ENCODE measurements at regions not wholly inside any gene's neighbourhood (a gene's known extent, or its start where the extent isn't known, plus 50 kb on each side); places are given as distances from the start of the nearest gene placed in this dataset.

- no peak for DNase-seq
- H3K4me3 ChIP-seq (ENCODE audit: low read length) = no peak overlapping the region
- 0% methylated on average over 1 of the region's 1 CpG for WGBS (ENCODE audit: insufficient coverage)
- no peaks in the 10 kb centered on the region for H3K27me3 ChIP-seq (ENCODE audit: control insufficient read depth, insufficient read depth, low read length)
- no peaks in the 10 kb centered on the region for H3K9me3 ChIP-seq (replicated peaks; ENCODE audit: control insufficient read depth, low read depth, low read length)
- no peaks in the 10 kb centered on the region for H3K36me3 ChIP-seq (ENCODE audit: control insufficient read depth, insufficient read depth, low read length)
- H3K4me1 ChIP-seq (ENCODE audit: control insufficient read depth, insufficient read depth, low read length) = no peaks in the 10 kb centered on the region
- H3K27ac ChIP-seq (ENCODE audit: low read length) = no peak overlapping the region
Measured at GRCh38 chr3:182629521-182629920, 163.8 kb upstream of the ATP11B start.

GRCh38 chr3:182631183-182632076 is 161.9 kb upstream of the ATP11B start:
- Histone ChIP-seq H3K4me3 (ENCODE audit: low read length) (no peak overlapping the region), H3K27me3 (ENCODE audit: control insufficient read depth, insufficient read depth, low read length) (no peaks in the 10 kb centered on the region), H3K27ac (ENCODE audit: low read length) (no peak overlapping the region), H3K4me1 (ENCODE audit: control insufficient read depth, insufficient read depth, low read length) (no peaks in the 10 kb centered on the region), H3K9me3 (replicated peaks; ENCODE audit: control insufficient read depth, low read depth, low read length) (no peaks in the 10 kb centered on the region), H3K36me3 (ENCODE audit: control insufficient read depth, insufficient read depth, low read length) (no peaks in the 10 kb centered on the region)
- WGBS (ENCODE audit: insufficient coverage) = 50% methylated on average over 1 of the region's 6 CpGs
- DNase-seq = no peak

- no CpG with 5 or more reads among the region's 4 CpGs for WGBS (ENCODE audit: insufficient coverage)
- no peak overlapping the region for H3K4me3 ChIP-seq (ENCODE audit: low read length)
- H3K4me1 ChIP-seq (ENCODE audit: control insufficient read depth, insufficient read depth, low read length) = no peaks in the 10 kb centered on the region
- no peak overlapping the region for H3K27ac ChIP-seq (ENCODE audit: low read length)
- no peaks in the 10 kb centered on the region for H3K27me3 ChIP-seq (ENCODE audit: control insufficient read depth, insufficient read depth, low read length)
- H3K9me3 ChIP-seq (replicated peaks; ENCODE audit: control insufficient read depth, low read depth, low read length) = no peaks in the 10 kb centered on the region
- DNase-seq = no peak
- no peaks in the 10 kb centered on the region for H3K36me3 ChIP-seq (ENCODE audit: control insufficient read depth, insufficient read depth, low read length)
Measured at GRCh38 chr3:182632077-182632393, 161.3 kb upstream of the ATP11B start.

DNA sequence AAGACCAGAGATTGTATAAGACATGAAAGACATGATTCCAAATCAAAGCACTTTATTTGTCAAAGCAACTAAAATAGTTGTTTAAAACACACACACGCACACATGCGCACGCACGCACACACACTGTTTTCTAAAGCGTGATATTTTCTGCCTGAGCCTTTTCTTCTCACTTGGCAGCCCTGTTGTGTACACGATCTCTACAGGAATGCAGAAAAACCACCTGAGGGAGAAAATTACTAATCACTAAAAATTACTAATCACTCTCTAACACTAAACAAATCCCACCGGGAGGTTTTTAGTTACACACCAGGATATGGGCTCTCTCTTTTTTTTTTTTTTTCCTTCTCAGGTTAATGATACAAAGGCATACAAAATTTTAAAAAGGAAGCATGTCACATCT is 160.1 kb upstream of the ATP11B start:
- Histone ChIP-seq H3K4me1 (ENCODE audit: control insufficient read depth, insufficient read depth, low read length) (no peaks in the 10 kb centered on the region), H3K4me3 (ENCODE audit: low read length) (no peak overlapping the region), H3K9me3 (replicated peaks; ENCODE audit: control insufficient read depth, low read depth, low read length) (no peaks in the 10 kb centered on the region), H3K27ac (ENCODE audit: low read length) (no peak overlapping the region), H3K27me3 (ENCODE audit: control insufficient read depth, insufficient read depth, low read length) (no peaks in the 10 kb centered on the region), H3K36me3 (ENCODE audit: control insufficient read depth, insufficient read depth, low read length) (no peaks in the 10 kb centered on the region)
- no peak for DNase-seq
- WGBS (ENCODE audit: insufficient coverage) = 84% methylated on average over 5 of the region's 7 CpGs

DNA sequence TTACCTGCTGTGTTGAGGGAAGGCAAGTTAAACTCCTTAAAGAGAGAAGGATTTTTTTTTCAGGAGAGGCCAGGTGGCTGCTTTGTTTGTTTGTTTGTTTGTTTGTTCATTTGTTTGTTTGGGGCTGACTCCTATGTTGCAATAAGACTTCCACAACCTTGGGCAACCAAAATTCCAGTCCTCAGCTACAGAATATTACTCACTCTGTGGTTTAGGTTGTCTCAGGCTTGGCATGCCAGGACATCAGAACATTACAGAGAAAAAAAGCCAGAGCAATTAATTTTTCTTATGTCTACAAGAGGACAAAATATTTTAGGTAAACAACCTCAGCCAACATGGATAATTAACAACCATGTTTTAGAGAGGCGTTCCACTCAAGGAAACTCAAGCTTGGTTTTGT is 156.7 kb upstream of the ATP11B start:
- no peaks in the 10 kb centered on the region for H3K9me3 ChIP-seq (replicated peaks; ENCODE audit: control insufficient read depth, low read depth, low read length)

GRCh38 chr3:182637350-182638110 is 155.8 kb upstream of the ATP11B start:
- H3K36me3 ChIP-seq (ENCODE audit: control insufficient read depth, insufficient read depth, low read length) = no peaks in the 10 kb centered on the region
- H3K27me3 ChIP-seq (ENCODE audit: control insufficient read depth, insufficient read depth, low read length) = no peaks in the 10 kb centered on the region
- H3K9me3 ChIP-seq (replicated peaks; ENCODE audit: control insufficient read depth, low read depth, low read length) = no peaks in the 10 kb centered on the region
- no peak for DNase-seq
- no peak overlapping the region for H3K27ac ChIP-seq (ENCODE audit: low read length)
- no peaks in the 10 kb centered on the region for H3K4me1 ChIP-seq (ENCODE audit: control insufficient read depth, insufficient read depth, low read length)
- 73% methylated on average over 1 of the region's 2 CpGs for WGBS (ENCODE audit: insufficient coverage)
- H3K4me3 ChIP-seq (ENCODE audit: low read length) = no peak overlapping the region

More for the DNA sequence above, 156.7 kb upstream of the ATP11B start:
- no CpG with 5 or more reads among the region's 1 CpG for WGBS (ENCODE audit: insufficient coverage)
- Histone ChIP-seq H3K36me3 (ENCODE audit: control insufficient read depth, insufficient read depth, low read length) (no peaks in the 10 kb centered on the region), H3K27me3 (ENCODE audit: control insufficient read depth, insufficient read depth, low read length) (no peaks in the 10 kb centered on the region), H3K4me3 (ENCODE audit: low read length) (no peak overlapping the region), H3K27ac (ENCODE audit: low read length) (no peak overlapping the region), H3K4me1 (ENCODE audit: control insufficient read depth, insufficient read depth, low read length) (no peaks in the 10 kb centered on the region)
- DNase-seq = no peak

DNA sequence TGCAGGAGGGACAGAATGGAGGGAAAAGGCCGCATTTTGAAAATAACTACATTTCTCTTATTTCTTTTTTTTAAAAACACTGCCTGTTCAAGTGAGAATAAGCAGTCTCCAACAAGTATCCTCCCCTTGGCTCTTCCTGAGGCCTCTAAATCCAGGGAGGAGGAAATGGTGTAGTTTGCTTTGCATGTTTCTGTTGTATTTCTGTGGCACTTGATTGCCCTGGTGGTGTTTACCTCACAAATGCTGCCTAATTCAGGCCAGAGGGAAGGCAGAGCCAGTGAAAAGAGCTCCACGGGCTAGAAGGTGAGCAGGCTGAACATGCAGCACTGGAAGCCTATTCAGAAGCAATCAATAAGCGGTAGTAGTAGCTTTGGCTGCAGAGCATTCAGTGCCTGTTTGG is 149.3 kb upstream of the ATP11B start:
- H3K4me3 ChIP-seq (ENCODE audit: low read length) = no peak overlapping the region
- 20% methylated on average over 1 of the region's 3 CpGs for WGBS (ENCODE audit: insufficient coverage)
- no peak for DNase-seq
- no peaks in the 10 kb centered on the region for H3K27me3 ChIP-seq (ENCODE audit: control insufficient read depth, insufficient read depth, low read length)
- no peak overlapping the region for H3K27ac ChIP-seq (ENCODE audit: low read length)
- no peaks in the 10 kb centered on the region for H3K9me3 ChIP-seq (replicated peaks; ENCODE audit: control insufficient read depth, low read depth, low read length)
- H3K36me3 ChIP-seq (ENCODE audit: control insufficient read depth, insufficient read depth, low read length) = no peaks in the 10 kb centered on the region
- H3K4me1 ChIP-seq (ENCODE audit: control insufficient read depth, insufficient read depth, low read length) = no peaks in the 10 kb centered on the region

- no peak overlapping the region for H3K4me3 ChIP-seq (ENCODE audit: low read length)
- no peaks in the 10 kb centered on the region for H3K4me1 ChIP-seq (ENCODE audit: control insufficient read depth, insufficient read depth, low read length)
- H3K36me3 ChIP-seq (ENCODE audit: control insufficient read depth, insufficient read depth, low read length) = no peaks in the 10 kb centered on the region
- no CpG with 5 or more reads among the region's 5 CpGs for WGBS (ENCODE audit: insufficient coverage)
- no peaks in the 10 kb centered on the region for H3K9me3 ChIP-seq (replicated peaks; ENCODE audit: control insufficient read depth, low read depth, low read length)
- H3K27ac ChIP-seq (ENCODE audit: low read length) = no peak overlapping the region
- DNase-seq = no peak
- no peaks in the 10 kb centered on the region for H3K27me3 ChIP-seq (ENCODE audit: control insufficient read depth, insufficient read depth, low read length)
Measured at GRCh38 chr3:182644790-182645433, 148.4 kb upstream of the ATP11B start.

GRCh38 chr3:182650568-182651128 is 142.7 kb upstream of the ATP11B start:
- Histone ChIP-seq H3K27me3 (ENCODE audit: control insufficient read depth, insufficient read depth, low read length) (no peaks in the 10 kb centered on the region), H3K27ac (ENCODE audit: low read length) (no peak overlapping the region), H3K4me1 (ENCODE audit: control insufficient read depth, insufficient read depth, low read length) (no peaks in the 10 kb centered on the region), H3K9me3 (replicated peaks; ENCODE audit: control insufficient read depth, low read depth, low read length) (no peaks in the 10 kb centered on the region), H3K36me3 (ENCODE audit: control insufficient read depth, insufficient read depth, low read length) (no peaks in the 10 kb centered on the region), H3K4me3 (ENCODE audit: low read length) (no peak overlapping the region)
- 83% methylated on average over 2 of the region's 3 CpGs for WGBS (ENCODE audit: insufficient coverage)
- no peak for DNase-seq

- 73% methylated on average over 6 of the region's 8 CpGs for WGBS (ENCODE audit: insufficient coverage)
- Histone ChIP-seq H3K36me3 (ENCODE audit: control insufficient read depth, insufficient read depth, low read length) (no peaks in the 10 kb centered on the region), H3K4me3 (ENCODE audit: low read length) (no peak overlapping the region), H3K27ac (ENCODE audit: low read length) (no peak overlapping the region), H3K27me3 (ENCODE audit: control insufficient read depth, insufficient read depth, low read length) (no peaks in the 10 kb centered on the region), H3K4me1 (ENCODE audit: control insufficient read depth, insufficient read depth, low read length) (no peaks in the 10 kb centered on the region), H3K9me3 (replicated peaks; ENCODE audit: control insufficient read depth, low read depth, low read length) (no peaks in the 10 kb centered on the region)
- DNase-seq = no peak
Measured at GRCh38 chr3:182651461-182651860, 141.8 kb upstream of the ATP11B start.
